Panc1 (cell line): ENCODE measurements at regions not wholly inside any gene's neighbourhood (a gene's known extent, or its start where the extent isn't known, plus 50 kb on each side); places are given as distances from the start of the nearest gene placed in this dataset.

Experiments
- CTCF ChIP-seq: fragments of 450-650 bp; IDR thresholded peaks from 2 replicates; pipeline ENCODE4 v1.5.1; 2017; ENCODE audit warnings: mild to moderate bottlenecking
- POLR2AphosphoS5 ChIP-seq: IDR thresholded peaks from 2 replicates; pipeline ENCODE4 v1.6.1; 2012; ENCODE audit warnings: mild to moderate bottlenecking, low read depth, low read length, moderate library complexity
- REST ChIP-seq, 2 experiments: IDR thresholded peaks; 2 replicates each; pipeline ENCODE4 v1.6.1; 2011 to 2012; ENCODE audit warnings: low read depth in 2 of 2, control low read depth in 1 of 2, low read length in 1 of 2, mild to moderate bottlenecking in 1 of 2, moderate library complexity in 1 of 2; ENCODE audit not compliant: insufficient read depth in 1 of 2
- SIN3A ChIP-seq: IDR thresholded peaks from 2 replicates; pipeline ENCODE4 v1.6.1; 2012; ENCODE audit warnings: low read depth, mild to moderate bottlenecking, low read length, moderate library complexity, borderline replicate concordance; ENCODE audit not compliant: insufficient read depth
- TCF7L2 ChIP-seq: IDR thresholded peaks from 2 replicates; pipeline ENCODE4 v1.6.1; 2011; ENCODE audit warnings: mild to moderate bottlenecking, low read depth, low read length, inconsistent platforms

- no peak for TF ChIP-seq CTCF
- no peak for TF ChIP-seq POLR2AphosphoS5
- TF ChIP-seq REST (IDR thresholded peaks at IDR 0.05; ENCODE audit: insufficient read depth in 1 of 2, low read depth in 2 of 2, low read length in 1 of 2): no peak
- TF ChIP-seq SIN3A: no peak
- TF ChIP-seq TCF7L2: no peak
Measured at GRCh38 chr9:1726993-1727759, 288.0 kb upstream of the SMARCA2 start.
